GM21447 (cell line): ENCODE measurements at regions not wholly inside any gene's neighbourhood (a gene's known extent, or its start where the extent isn't known, plus 50 kb on each side); places are given as distances from the start of the nearest gene placed in this dataset.
"Not testable (repeated sequence)": the region's sequence is repeated elsewhere in the genome, so short reads cannot be mapped to it uniquely, and the experiment has no call there.

Source experiments
- ATAC-seq: cut with Tn5 transposase; IDR thresholded peaks from one replicate; pipeline ENCODE4 v1.9.1; 2021; ENCODE audit not compliant: unreplicated experiment

- ATAC-seq = no peak
Measured at GRCh38 chr6:74334722-74335121, 638.7 kb downstream of the CD109 start.

- no peak for ATAC-seq
Measured at GRCh38 chr6:74333406-74333805, 637.4 kb downstream of the CD109 start.

DNA sequence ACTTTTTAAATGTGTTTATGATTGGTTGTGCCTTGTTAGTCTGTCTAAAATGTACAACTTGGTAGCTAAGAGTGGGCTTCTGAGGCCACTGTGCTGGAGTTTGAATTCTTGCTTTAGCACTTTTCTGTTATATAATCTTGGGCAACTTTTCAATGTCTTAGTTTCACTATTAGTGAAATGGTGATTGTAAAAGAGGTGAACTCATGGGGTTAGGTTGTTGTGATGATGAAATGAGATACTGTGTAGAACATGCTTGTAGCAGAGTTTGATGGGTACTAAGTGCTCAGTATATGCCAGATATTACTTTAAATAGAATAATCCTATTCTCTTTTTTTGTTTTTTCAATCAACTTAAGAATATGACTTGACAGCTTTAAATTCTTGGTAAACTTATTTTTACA is 624.7 kb downstream of the CD109 start:
- no peak for ATAC-seq

DNA sequence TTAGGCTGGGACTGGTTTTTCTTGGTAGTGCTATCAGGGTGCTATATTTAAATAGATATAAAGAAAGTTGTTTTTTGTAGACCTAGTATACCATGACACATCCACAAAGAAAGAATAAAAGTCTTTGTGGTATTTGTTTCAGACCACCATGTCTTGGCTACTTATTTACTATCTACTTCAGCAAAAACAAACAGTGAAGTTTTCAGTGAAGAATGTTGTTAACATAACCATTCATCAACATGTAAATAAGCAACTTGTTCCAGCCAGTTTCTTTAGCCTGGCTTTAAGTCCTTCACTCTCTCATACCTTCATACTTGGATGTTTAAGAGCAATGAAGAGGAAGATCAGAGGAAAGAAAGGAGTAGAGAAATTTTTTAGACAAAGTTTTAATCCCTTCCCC is 624.1 kb downstream of the CD109 start:
- ATAC-seq = no peak

DNA sequence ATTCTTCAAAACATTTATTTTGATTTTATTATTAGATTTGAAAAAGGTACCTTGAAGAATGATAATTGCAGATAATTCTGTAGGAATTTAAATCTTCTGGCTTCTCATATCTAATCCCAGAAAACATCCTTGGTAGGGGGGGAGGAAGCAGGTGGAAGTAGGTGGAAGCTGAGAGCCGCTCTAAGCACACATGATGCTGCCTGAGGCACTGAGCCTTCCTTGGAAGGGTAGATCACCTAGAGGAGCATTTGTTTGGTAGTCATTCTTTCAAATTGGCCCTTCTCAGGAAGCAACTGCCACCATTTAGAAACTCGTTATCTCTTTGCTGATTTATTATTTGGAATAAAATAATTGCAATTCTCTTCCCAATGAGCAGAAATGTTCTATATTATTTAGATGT is 623.3 kb downstream of the CD109 start:
- ATAC-seq = no peak

DNA sequence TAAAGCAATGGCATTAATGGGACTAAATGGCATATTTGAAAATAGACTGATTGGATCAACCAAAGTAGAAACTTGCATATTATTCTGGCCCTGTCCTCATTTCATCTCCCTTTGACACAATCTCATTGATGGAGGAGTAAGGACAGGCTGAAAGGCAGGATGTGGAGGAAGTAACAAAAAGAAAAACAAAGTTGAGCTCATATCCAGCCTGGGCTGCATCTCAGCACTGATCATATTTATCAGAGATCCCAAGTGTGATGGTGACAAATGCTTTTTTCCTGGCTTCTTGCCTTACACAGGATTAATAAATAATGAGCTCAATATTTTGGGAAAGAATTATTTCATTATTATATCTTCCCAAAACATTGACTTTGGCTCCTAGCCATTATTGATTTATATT is 622.7 kb downstream of the CD109 start:
- no peak for ATAC-seq

- ATAC-seq = no peak
Measured at GRCh38 chr6:74312081-74312480, 616.1 kb downstream of the CD109 start.

DNA sequence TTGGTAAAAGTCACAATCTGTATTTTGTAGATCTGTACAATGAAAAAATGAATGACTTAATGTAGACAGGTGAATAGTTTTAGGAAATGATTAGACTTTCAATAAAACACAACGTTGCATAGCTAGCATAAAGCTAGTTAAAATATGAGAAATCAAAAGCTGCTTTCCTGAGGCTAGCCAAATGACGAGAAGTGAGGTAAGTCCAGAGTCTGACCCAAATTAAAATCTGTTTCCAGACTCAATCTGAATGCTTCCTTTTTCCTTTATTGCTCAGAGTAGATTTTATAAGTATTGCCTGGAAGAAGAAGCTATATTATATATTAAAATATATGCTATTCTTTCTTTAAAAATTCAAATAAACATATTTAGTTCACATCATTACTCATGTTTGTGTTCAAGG is 615.4 kb downstream of the CD109 start:
- no peak for ATAC-seq

DNA sequence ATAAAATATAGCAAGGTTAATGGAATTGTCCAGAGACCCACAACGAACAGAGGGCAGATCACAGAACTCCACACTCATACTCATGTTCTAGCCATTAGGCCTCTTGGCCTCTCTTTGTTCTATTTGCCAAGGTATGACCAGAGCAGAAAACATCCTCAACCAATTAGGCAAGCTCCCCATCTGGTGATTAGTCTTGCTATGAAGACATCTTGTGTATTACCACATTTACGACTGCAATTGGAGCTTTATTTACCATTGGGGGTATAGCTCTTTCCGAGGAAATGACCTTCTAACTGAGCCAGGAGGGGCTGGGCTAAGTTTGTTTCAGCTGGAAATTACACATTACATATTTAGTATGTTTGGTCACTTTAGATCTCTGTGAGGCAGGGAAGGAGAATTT is 593.9 kb downstream of the CD109 start:
- ATAC-seq = no peak

DNA sequence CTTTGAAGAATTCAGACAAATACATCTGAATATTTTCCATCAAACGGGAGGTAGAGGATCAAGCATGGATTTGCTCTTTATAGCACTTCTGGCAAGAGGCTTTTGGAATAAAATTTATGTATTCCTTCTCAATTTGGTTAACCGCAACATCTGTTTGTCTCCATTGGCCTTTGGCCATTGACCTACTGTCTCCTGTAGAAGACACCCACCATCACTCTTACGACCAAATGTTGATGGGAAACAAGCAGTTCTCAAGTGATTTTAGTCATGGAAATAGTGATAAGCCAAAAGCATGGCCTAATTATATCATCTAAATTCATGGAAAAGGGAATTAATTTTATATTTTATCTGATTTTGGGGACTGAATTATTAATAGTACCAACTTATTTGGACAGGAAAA is 591.9 kb downstream of the CD109 start:
- ATAC-seq = no peak

DNA sequence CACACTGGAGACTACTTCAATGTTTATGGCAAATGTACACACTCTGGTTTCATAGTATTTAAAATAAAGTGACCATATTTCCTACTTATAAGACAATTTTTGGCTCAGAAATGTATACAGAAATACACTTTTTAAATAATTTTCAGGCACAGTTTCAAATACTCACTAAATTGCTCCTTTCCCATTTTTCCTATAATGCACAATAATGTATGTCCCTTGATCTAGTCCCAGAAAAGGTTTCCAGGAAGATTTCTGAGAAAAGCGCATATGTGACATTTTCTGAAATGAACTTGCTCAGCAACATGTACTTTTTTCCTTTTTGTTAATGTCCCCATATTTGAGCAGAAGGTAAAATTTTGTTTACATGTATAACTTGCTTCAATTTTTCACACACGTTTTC is 591.4 kb downstream of the CD109 start:
- no peak for ATAC-seq

DNA sequence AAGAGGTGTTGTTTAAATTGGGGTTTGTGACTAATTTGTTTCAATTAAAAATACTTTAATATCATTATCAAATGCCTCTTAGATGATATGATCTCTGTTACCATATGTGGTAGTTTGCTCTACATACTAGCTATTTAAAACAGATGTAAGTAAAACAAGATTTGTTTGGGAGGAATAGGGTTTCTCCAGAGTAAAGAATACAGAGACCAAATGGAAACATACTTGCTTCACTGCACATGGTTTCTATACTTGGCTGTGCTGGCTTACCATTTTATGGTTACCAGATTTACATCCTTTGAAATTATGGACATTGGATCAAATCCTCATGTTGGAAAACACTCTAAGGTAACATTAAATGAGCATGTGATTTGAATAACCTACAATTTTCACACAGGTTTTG is 588.3 kb downstream of the CD109 start:
- ATAC-seq = no peak

DNA sequence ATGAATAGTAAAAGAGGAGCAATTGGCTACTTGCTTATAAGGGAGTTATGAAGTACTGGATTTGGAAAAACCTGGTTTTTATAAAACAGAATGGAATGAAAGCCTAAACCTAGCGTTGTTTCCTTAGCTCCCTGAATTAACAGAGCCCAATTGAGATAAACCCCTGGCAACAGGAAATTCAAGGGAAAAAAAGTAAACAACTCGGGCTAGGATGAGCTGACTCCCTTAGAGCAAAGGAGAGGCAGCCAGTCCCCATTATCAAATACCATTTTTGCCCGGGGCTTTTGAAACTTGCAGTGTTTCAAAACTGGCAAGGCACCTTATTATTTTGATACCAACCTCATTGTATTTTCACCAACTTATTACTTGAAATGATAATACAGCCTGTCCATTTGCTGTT is 587.5 kb downstream of the CD109 start:
- ATAC-seq = no peak

GRCh38 chr6:74282143-74282689 is 586.2 kb downstream of the CD109 start:
- ATAC-seq = no peak

GRCh38 chr6:74280130-74280692 is 584.2 kb downstream of the CD109 start:
- no peak for ATAC-seq

DNA sequence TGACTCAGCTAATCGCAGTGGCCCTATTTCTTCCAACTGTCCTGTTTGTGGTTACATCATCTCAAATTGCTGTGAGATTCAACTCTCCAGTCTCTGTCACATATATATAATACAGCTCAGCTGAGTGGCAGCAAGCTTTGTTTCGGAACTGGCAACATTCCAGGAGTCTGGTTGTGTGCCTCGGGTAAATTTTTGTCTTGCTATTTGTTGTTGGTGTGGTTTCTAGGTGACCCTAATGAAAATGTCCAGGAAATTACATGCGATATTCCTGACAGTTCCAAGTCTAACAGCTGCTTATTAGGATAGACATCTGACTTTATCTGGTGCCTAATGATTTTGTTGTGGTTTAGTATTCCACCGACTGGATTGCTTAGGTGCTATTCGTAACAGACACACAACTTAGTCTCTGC is 581.8 kb downstream of the CD109 start:
- no peak for ATAC-seq

DNA sequence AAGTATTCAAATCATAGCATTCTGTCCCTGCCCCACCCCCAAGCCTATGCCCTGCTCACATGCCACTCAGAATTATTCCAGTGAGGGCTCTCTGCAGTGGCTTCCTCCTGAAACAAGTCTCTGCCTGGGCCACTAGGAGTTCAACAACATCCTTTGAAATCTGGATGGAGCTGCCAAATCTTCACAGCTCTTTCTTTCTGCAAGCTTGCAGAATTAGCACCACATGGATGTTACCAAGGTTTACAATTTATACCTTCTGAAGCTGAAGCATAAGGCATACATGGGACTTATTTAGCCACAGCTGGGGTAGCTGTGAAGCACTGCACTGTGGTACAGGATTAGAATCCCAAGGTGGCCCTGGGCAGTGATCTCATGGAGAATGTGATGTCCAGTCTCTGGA is 577.5 kb downstream of the CD109 start:
- ATAC-seq = no peak

GRCh38 chr6:74269600-74269858 is 573.5 kb downstream of the CD109 start:
- no peak for ATAC-seq

GRCh38 chr6:74268815-74269599 is 573.0 kb downstream of the CD109 start:
- no peak for ATAC-seq

DNA sequence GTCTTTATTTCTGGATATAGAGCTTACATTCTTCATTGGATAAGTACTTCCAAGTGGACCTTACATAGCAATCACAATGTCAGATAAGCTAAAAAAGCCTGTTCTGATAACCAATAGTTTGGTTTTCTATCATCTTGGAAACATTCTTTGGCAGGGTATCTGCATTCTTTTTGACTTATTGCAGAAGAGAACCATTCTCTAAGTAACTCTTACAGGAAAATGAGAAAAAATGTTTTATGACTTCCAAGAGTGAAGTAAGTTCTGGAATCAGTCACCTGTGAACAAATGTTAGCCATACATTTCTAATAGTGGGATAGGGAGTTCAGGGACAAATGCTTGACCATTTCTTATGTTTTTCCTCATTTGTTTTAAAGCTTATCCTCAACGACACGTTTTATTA is 564.0 kb downstream of the CD109 start:
- no peak for ATAC-seq

DNA sequence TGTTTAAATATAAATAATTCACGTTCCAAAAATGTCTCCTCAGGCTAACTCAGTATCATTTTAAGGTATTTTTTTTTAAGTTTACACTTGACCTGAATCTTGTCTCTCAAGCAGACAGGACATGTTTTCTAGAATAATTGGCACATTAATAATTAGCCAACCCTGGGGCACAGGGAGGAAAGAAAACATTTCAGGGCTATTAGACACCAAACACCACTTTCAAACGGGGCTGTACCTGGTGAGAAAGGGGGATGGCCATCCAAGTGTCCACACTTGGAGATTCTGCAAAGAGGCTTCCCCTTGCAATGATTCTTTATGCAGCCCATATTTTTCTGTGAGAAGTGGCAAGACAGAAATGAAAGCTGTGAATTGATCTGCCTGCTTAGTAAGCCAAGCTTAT is 560.8 kb downstream of the CD109 start:
- ATAC-seq = no peak

GRCh38 chr6:74256381-74256780 is 560.4 kb downstream of the CD109 start:
- no peak for ATAC-seq

GRCh38 chr6:74255007-74255406 is 559.0 kb downstream of the CD109 start:
- not testable (repeated sequence) for ATAC-seq
